Neural progenitor cell (in vitro differentiated cells): ENCODE measurements at regions not wholly inside any gene's neighbourhood (a gene's known extent, or its start where the extent isn't known, plus 50 kb on each side); places are given as distances from the start of the nearest gene placed in this dataset.
A peak's percentile ranks its signal among the peaks of the same experiment; 100 is the strongest.

Experiments used
- DNase-seq: peaks from one replicate; pipeline ENCODE4 v3.0.0-alpha.2; 2016; ENCODE audit warnings: low spot score
- H2AFZ ChIP-seq: fragments of 200-600 bp; sonication (generic); replicated peaks from 2 replicates; pipeline ENCODE4 v1.6.1; 2016; ENCODE audit warnings: antibody characterized with exemption
- H3F3A ChIP-seq: fragments of 200-600 bp; sonication (generic); 2 replicates; pipeline ENCODE4 v1.6.1; 2016; ENCODE audit warnings: antibody characterized with exemption, low read depth
- H3K27ac ChIP-seq: fragments of 200-600 bp; sonication (generic); 2 replicates; pipeline ENCODE4 v1.5.1; 2016; ENCODE audit warnings: mild to moderate bottlenecking
- H3K27me3 ChIP-seq: fragments of 200-600 bp; sonication (generic); 2 replicates; pipeline ENCODE4 v1.6.1; 2016; ENCODE audit warnings: mild to moderate bottlenecking, moderate library complexity
- H3K36me3 ChIP-seq: fragments of 200-600 bp; sonication (generic); 2 replicates; pipeline ENCODE4 v1.5.1; 2016
- H3K4me1 ChIP-seq: fragments of 200-600 bp; sonication (generic); 2 replicates; pipeline ENCODE4 v1.6.1; 2016; ENCODE audit warnings: mixed run types
- H3K4me2 ChIP-seq: fragments of 200-600 bp; sonication (generic); 2 replicates; pipeline ENCODE4 v1.6.1; 2016
- H3K4me3 ChIP-seq: fragments of 200-600 bp; sonication (generic); 2 replicates; pipeline ENCODE4 v1.5.1; 2016
- H3K79me2 ChIP-seq: fragments of 200-600 bp; sonication (generic); 2 replicates; pipeline ENCODE4 v1.6.1; 2016; ENCODE audit warnings: low read depth
- H3K9ac ChIP-seq: fragments of 200-600 bp; sonication (generic); 2 replicates; pipeline ENCODE4 v1.6.1; 2016
- H3K9me3 ChIP-seq: fragments of 200-600 bp; sonication (generic); 2 replicates; pipeline ENCODE4 v1.5.1; 2016; ENCODE audit warnings: low read depth
- H4K20me1 ChIP-seq: fragments of 200-600 bp; sonication (generic); 2 replicates; pipeline ENCODE4 v1.6.1; 2016; ENCODE audit warnings: low read depth
- H3K27ac Mint-ChIP-seq: 3 replicates; pipeline ENCODE4 v1.8.0; 2021; ENCODE audit warnings: mixed read lengths
- H3K27me3 Mint-ChIP-seq: 2 replicates; pipeline ENCODE4 v1.8.0; 2022; ENCODE audit warnings: low read depth, mild to moderate bottlenecking, inconsistent platforms, moderate library complexity, mixed read lengths; ENCODE audit not compliant: insufficient read depth
- H3K36me3 Mint-ChIP-seq: 3 replicates; pipeline ENCODE4 v1.8.0; 2021; ENCODE audit warnings: mixed read lengths
- H3K4me1 Mint-ChIP-seq: 3 replicates; pipeline ENCODE4 v1.8.0; 2021; ENCODE audit warnings: mixed read lengths
- H3K4me3 Mint-ChIP-seq: 3 replicates; pipeline ENCODE4 v1.8.0; 2021; ENCODE audit warnings: mild to moderate bottlenecking, moderate library complexity, mixed read lengths
- H3K9me3 Mint-ChIP-seq: 3 replicates; pipeline ENCODE4 v1.8.0; 2020; ENCODE audit warnings: mixed read lengths
- CTCF ChIP-seq: fragments of 200-600 bp; sonication (generic); IDR thresholded peaks from 2 replicates; pipeline ENCODE4 v1.5.1; 2017; ENCODE audit warnings: antibody characterized with exemption, mild to moderate bottlenecking
- EZH2 ChIP-seq: fragments of 200-600 bp; sonication (generic); IDR thresholded peaks from 2 replicates; pipeline ENCODE4 v1.6.1; 2017; ENCODE audit warnings: antibody characterized with exemption, mild to moderate bottlenecking, moderate library complexity
- EZH2phosphoT487 ChIP-seq: fragments of 200-600 bp; sonication (generic); IDR thresholded peaks from 2 replicates; pipeline ENCODE4 v1.6.1; 2017; ENCODE audit warnings: antibody characterized with exemption

- Mint-ChIP-seq H3K4me3 (no peak overlapping the region), H3K4me1 (peaks cover 45% of the 10 kb centered on the region)
These were observed 297.8 kb downstream of the PRL start for GRCh38 chr6:21999012-21999528.

GRCh38 chr6:21999741-22000140 lies 297.1 kb downstream of the PRL start:
- no peak for TF ChIP-seq CTCF
- no peak for TF ChIP-seq EZH2phosphoT487
- no peak for TF ChIP-seq EZH2
- peaks cover 41% of the 10 kb centered on the region for H3K4me1 Mint-ChIP-seq
- Histone ChIP-seq H3K4me2 (no peak overlapping the region), H4K20me1 (no peaks in the 10 kb centered on the region), H3K9ac (no peak overlapping the region), H3K36me3 (no peaks in the 10 kb centered on the region), H3K4me1 (no peaks in the 10 kb centered on the region), H3K27me3 (no peaks in the 10 kb centered on the region), H3K27ac (no peak overlapping the region), H2AFZ (no peak overlapping the region), H3K4me3 (no peak overlapping the region), H3K79me2 (no peaks in the 10 kb centered on the region), H3F3A (no peaks in the 10 kb centered on the region), H3K9me3 (no peaks in the 10 kb centered on the region)
- DNase-seq: no peak
- no peaks in the 10 kb centered on the region for H3K27me3 Mint-ChIP-seq
- H3K27ac Mint-ChIP-seq: no peak overlapping the region
- H3K9me3 Mint-ChIP-seq: peaks cover 5% of the 10 kb centered on the region
- peaks cover 10% of the 10 kb centered on the region for H3K36me3 Mint-ChIP-seq
- no peak overlapping the region for H3K4me3 Mint-ChIP-seq

More at GRCh38 chr6:21999012-21999528, 297.8 kb downstream of the PRL start:
- peaks cover 3% of the 10 kb centered on the region for H3K9me3 Mint-ChIP-seq
- no peaks in the 10 kb centered on the region for H3K36me3 ChIP-seq
- no peak for DNase-seq
- no peaks in the 10 kb centered on the region for H3F3A ChIP-seq
- no peaks in the 10 kb centered on the region for H3K79me2 ChIP-seq
- H3K4me2 ChIP-seq: no peak overlapping the region
- H4K20me1 ChIP-seq: no peaks in the 10 kb centered on the region
- H3K27ac ChIP-seq: no peak overlapping the region
- no peaks in the 10 kb centered on the region for H3K27me3 ChIP-seq
- H3K4me3 ChIP-seq: no peak overlapping the region
- no peak overlapping the region for H3K9ac ChIP-seq
- no peak for TF ChIP-seq EZH2
- TF ChIP-seq EZH2phosphoT487: no peak
- no peak for TF ChIP-seq CTCF
- peak overlapping the region; percentile 62 for H3K27ac Mint-ChIP-seq
- no peaks in the 10 kb centered on the region for H3K4me1 ChIP-seq
- H2AFZ ChIP-seq: no peak overlapping the region
- no peaks in the 10 kb centered on the region for H3K9me3 ChIP-seq
- no peaks in the 10 kb centered on the region for H3K27me3 Mint-ChIP-seq
- H3K36me3 Mint-ChIP-seq: peaks cover 8% of the 10 kb centered on the region

- no peak overlapping the region for H3K27ac Mint-ChIP-seq
These were observed 295.3 kb downstream of the PRL start for GRCh38 chr6:22001396-22002027.

More at GRCh38 chr6:22001396-22002027, 295.3 kb downstream of the PRL start:
- Histone ChIP-seq H4K20me1 (no peaks in the 10 kb centered on the region), H3K36me3 (no peaks in the 10 kb centered on the region), H3K4me2 (no peak overlapping the region), H3K9ac (no peak overlapping the region), H3K4me3 (no peak overlapping the region), H2AFZ (no peak overlapping the region), H3K27ac (no peak overlapping the region), H3K27me3 (no peaks in the 10 kb centered on the region), H3K4me1 (no peaks in the 10 kb centered on the region), H3K79me2 (no peaks in the 10 kb centered on the region), H3F3A (no peaks in the 10 kb centered on the region), H3K9me3 (no peaks in the 10 kb centered on the region)
- no peak for DNase-seq
- TF ChIP-seq EZH2phosphoT487 (no peak), CTCF (no peak), EZH2 (no peak)
- peaks cover 31% of the 10 kb centered on the region for H3K4me1 Mint-ChIP-seq
- H3K9me3 Mint-ChIP-seq: peaks cover 5% of the 10 kb centered on the region
- H3K27me3 Mint-ChIP-seq: peaks cover 2% of the 10 kb centered on the region
- H3K4me3 Mint-ChIP-seq: no peak overlapping the region
- peaks cover 14% of the 10 kb centered on the region for H3K36me3 Mint-ChIP-seq
